DMS53 (cell line): ENCODE measurements at regions not wholly inside any gene's neighbourhood (a gene's known extent, or its start where the extent isn't known, plus 50 kb on each side); places are given as distances from the start of the nearest gene placed in this dataset.
A peak's percentile ranks its signal among the peaks of the same experiment; 100 is the strongest.
"Not testable (repeated sequence)": the region's sequence is repeated elsewhere in the genome, so short reads cannot be mapped to it uniquely, and the experiment has no call there.

Experiments used
- DNase-seq: peaks from one replicate; lab custom pipeline; 2025; lab: John Stamatoyannopoulos, UW

DNA sequence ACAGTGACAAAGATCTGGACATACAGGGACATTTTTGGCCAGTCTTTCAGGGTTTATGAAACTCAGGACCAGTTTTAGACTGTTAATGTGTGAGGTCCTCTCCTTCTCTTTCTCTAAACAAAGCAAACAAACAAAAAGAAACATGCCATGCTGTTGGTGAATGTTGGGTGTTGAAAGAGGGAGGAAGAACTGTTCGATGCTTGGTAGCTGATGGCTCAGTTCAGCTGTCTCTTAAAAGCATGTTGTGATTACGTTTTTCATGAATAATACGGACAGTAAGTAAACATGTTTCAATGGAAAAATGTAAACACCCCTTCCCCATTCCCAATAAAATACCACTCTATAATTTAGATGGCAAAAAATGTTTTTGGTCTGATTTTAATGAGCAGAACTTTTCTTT is 219.1 kb downstream of the SEC23IP start:
- peak; percentile 12 for DNase-seq

DNA sequence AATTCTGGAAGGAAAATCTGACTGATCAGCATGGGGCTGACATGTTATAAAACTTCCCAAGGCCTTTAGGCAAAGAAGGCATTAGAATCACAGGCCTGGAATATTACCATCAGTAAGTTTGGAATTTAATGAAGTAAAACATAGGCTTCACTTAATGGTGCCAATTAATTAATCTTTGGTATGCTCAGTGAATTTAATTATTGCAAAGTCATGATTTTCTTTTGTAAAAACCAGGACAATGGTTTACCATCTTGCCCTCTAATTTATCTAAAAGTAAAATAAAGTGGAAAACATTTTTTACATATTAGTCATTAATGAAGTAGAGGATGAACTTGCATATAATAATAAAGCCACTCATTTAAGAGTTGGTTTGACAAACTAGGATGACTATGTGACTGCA is 220.3 kb downstream of the SEC23IP start:
- DNase-seq: no peak

DNA sequence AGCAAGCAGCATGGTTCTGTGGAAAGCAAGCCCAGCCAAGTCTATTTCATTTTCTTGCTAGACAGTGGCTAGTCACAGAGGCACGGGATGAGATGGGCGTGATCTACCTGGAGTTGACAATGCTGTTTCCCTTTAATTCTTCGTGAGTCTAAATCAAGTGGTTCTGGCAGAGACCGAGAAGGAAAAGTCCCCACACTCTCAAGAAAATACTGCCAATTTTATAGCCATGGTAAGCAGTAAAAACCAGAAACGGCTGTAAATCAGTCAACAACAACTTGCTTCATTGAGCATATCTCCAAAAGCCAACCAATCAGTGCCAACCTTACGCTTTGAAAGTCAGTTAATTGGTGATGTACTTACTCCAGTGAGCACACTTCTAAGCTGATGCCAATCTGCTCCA is 223.4 kb downstream of the SEC23IP start:
- DNase-seq: no peak

- DNase-seq: no peak
These were observed 229.2 kb downstream of the SEC23IP start for GRCh38 chr10:120121768-120122167.

- peak; percentile 59 for DNase-seq
These were observed 238.7 kb downstream of the SEC23IP start for GRCh38 chr10:120131183-120131582.

DNA sequence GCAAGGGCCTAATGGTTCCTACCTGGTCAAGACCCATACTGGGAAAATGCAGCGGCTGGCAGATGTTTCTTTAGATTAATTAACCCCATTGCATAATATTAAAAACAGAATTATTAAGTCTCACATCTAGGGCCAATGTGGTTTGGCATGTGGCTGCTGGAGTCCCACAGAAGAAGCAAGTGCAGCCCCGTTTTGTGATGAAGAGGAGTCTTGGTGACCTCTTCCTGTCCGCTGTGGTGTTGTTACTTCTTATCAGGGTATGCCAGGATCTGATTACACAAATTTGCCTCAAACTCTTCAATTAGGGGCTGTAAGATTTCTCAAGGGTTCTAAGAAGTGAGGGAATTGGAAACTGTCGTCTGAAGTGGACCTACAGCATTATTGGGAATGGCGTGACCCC is 240.3 kb downstream of the SEC23IP start:
- no peak for DNase-seq

- no peak for DNase-seq
These were observed 246.2 kb downstream of the SEC23IP start for GRCh38 chr10:120138689-120139088.

- DNase-seq: no peak
These were observed 252.6 kb downstream of the SEC23IP start for GRCh38 chr10:120145107-120145506.

- no peak for DNase-seq
These were observed 264.2 kb downstream of the SEC23IP start for GRCh38 chr10:120156614-120157274.

DNA sequence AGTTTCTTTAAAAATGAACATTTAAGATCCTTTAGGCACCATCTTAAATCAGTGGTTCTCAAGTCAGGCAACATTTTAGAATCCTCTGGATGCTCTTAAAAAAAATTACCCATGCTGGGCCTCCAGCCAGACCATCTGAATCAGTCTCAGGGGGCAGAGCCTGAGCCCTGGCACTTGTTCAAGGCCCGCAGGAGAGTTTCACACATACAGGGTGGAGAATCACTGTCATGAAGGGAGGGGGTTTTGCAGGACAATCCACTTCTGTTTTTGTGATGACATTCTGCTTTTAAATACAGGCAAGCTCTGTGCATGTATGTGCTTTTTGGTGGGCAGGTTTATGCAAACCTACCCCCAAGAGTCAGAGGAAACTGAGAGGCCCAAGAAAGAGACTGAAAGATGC is 268.6 kb downstream of the SEC23IP start:
- DNase-seq: no peak

DNA sequence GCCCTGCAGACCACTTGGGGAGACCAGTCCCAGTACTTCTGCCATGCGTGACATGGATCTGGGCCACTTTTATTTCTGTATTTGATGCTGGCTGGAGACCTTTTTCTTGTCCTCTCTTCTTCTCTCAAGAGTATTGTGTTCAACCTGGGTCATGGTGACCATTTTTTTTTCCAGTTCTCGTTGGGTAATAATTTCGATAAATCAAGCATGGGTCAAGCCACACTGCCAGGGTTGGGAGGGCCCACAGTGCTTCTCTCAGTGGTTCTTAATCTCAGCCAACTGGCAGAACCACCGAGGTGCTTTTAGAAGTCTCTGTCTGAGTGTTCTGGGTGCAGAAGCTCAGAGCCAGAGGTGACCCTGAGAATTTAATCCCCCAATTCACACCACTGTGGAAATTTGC is 269.9 kb downstream of the SEC23IP start:
- DNase-seq: no peak

DNA sequence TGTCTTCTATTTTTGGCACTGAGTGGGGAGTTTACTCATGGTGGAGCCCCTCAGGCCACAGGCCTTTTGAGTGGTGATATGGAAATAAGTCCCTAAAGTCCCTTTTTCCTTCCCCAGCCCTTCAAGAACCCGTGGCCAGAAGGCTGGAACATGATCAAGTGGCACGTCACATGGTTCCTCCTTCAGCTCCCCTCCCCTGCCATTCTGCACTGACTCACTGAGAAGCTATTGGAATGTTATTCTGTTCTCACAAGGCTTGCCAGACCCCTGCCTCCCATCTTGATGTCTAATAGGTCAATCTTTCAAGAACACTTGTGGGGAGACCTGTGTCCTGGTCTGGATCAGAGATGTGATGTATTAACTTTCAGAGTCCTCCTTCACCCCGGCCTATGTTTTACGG is 279.8 kb downstream of the SEC23IP start:
- no peak for DNase-seq

- no peak for DNase-seq
These were observed 282.0 kb downstream of the SEC23IP start for GRCh38 chr10:120174491-120174890.

DNA sequence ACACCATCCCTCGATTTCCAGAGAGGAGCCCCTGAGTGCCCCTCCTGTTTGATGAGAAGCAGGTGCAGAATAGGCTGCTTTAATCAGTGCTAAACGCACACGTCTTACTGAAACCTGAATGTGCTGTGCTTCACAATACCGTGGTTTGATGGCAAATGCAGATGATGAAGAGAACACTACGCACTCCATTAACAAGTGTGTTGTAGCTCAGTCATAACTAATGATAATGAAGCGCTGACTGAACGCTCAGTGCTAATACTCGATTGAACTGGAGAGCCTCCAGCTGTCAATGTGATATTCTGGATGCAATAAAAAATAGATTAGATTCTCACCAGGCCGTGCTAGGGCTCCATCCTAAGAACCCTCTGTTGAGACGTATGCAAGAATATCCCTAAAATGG is 279.7 kb upstream of the PLPP4 start:
- no peak for DNase-seq

- DNase-seq: no peak
These were observed 276.9 kb upstream of the PLPP4 start for GRCh38 chr10:120180160-120180559.

DNA sequence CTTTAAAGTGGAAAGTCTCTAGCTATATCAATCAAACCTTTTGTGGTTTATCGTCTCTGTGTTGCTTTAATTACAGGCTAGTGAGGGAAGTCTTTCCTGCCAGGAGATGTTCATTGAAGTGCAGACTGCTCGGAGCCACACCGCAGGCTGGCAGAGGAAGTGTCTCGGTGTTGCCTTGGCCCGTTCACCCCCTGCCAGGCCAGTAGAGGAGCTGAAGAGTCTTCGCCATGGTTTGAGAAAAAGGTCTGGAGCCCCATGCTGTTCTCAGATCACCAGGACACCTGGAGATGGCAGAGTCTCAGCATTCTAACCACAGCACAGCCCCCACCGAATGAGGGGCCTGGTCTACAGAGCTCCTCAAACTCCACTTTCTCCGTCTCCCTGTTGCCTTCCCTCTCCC is 275.9 kb upstream of the PLPP4 start:
- DNase-seq: no peak

DNA sequence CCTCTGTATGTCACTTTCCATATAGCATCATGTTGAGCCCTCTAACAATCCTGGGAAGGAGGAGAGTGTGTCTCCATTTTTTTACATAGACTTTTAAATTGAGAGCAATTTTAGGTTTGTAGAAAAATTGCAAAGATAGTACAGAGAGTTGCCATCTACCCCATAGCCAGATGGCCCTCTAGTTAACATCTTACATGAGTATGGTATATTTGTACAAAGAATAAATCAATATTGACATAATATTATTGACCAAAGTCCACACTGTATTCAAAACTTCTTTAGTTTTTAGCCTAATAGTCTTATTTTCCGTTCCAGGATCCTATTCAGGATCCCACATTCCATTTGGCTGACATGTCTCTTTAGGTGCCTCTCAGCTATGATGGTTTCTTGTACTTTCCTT is 274.6 kb upstream of the PLPP4 start:
- DNase-seq: peak; percentile 63

DNA sequence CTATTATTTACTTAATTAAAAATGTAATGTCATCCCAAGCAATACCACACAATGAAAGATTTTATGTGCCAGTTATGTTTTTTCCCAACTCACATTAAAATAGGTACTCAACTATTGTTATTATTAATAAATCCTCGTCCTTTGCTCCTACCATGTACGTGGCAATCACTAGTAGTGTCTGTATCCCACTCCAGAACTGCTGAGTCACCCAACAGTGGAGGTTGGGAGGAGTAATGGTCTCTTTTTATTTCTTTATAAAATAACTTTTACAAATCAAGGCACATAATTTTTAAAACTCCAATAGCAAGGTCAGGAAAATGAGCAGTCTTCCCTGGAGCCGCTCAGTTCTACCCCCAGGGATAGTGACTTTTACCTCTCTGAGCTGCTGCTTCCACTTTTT is 273.5 kb upstream of the PLPP4 start:
- no peak for DNase-seq

GRCh38 chr10:120184547-120185337 is 272.3 kb upstream of the PLPP4 start:
- peak; percentile 33 for DNase-seq

- peak; percentile 67 for DNase-seq
These were observed 270.5 kb upstream of the PLPP4 start for GRCh38 chr10:120186506-120186905.

- not testable (repeated sequence) for DNase-seq
These were observed 269.9 kb upstream of the PLPP4 start for GRCh38 chr10:120187168-120187567.

DNA sequence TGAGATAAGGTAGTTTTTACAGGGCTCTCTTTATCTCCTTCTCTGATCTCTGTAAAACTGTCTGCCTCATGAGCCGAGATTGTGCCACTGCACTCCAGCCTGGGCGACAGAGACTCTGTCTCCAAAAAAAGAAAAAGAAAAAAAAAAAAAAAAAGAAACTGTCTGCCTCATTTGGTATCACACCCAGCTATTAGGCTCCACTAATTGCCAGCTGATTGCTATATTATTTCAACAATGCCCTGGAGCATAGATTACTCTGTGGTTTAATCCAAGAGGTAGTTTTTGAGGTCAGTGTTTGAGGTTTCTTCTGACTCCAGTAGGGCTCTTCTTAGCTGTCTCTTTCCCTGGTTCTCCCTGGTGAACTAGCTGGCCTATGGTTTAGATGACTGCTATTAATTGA is 268.1 kb upstream of the PLPP4 start:
- DNase-seq: no peak

DNA sequence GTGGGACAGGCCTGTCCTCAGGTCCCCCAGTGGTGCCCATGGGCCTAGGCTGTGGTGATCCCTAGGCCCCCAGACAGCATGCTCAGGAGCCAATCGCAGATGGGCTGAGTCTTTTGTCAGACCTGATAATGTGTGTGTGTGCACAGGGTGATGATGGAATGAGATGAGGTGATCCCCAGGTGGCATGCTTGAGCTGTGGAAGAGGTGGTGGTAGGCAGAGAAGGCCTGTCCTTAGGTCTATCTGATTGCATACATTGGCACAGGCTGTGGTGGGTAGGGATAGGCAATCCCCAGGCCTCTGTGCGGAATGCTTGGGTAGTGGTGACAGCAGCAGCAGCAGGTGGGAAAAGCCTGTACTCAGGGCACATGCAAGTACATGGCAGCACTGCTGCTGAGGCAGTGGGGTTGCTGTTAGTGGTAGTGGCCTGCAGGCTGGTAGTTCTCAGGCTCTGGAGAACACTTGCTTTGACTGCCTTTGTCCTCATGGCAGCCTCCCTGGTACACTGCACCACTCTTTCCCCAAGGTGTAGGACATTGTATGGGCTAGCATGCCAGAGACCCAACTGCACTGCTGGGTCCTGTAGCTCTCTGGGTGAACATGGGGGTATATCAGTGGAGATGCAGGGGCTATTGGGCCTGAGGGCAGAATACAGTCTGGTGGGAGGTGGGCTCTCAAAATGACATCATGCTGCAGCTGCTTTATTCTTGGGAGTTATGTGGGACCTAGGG is 260.9 kb upstream of the PLPP4 start:
- no peak for DNase-seq
